ENCODE measurements at regions not wholly inside any gene's neighbourhood (a gene's known extent, or its start where the extent isn't known, plus 50 kb on each side); places are given as distances from the start of the nearest gene placed in this dataset.
A peak's percentile ranks its signal among the peaks of the same experiment; 100 is the strongest.

DNA sequence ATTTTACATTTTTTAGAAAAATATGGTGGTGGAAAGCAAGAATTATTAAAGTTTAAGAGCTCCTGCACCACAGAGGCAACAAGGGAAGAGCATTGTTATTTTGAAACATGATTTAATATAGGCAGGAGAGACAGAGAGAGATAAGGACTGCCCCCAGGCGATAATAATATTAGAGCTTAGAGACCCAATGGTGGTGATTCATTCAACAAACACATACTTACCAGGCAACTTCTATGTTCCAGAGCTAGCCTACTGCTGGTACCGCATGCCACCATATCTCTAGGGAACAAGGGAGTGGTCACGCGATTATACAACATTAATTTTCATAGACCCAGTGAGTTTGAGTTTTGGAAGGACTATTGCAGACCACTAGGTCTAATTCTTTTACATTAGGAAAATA lies 327.8 kb upstream of the SOX11 start:
- ChIA-PET CTCF (interaction anchor here (0.7 kb wide), 1 partner anchor 602 kb away, joined by 3 read pairs; no protein-coding TSS in a partner anchor), POLR2A (no interaction called here)
- Histone ChIP-seq H3K27ac (ENCODE audit: extremely low read depth, low read depth, low read length) (no peak overlapping the region), H3K4me1 (ENCODE audit: control insufficient read depth, insufficient read depth, low read length) (no peaks in the 10 kb centered on the region), H3K4me3 (ENCODE audit: low read depth, low read length) (no peak overlapping the region), H3K36me3 (ENCODE audit: control insufficient read depth in 2 of 2, insufficient read depth in 1 of 2, low read length in 2 of 2) (no peaks in the 10 kb centered on the region), H3K9me3 (ENCODE audit: control insufficient read depth, insufficient read depth, low read depth, low read length) (no peaks in the 10 kb centered on the region)
- TF ChIP-seq ZNF510 (tag by site-specific recombination; IDR thresholded peaks at IDR 0.05; ENCODE audit: insufficient replicate concordance): no peak
- TF ChIP-seq, protein P1, sequence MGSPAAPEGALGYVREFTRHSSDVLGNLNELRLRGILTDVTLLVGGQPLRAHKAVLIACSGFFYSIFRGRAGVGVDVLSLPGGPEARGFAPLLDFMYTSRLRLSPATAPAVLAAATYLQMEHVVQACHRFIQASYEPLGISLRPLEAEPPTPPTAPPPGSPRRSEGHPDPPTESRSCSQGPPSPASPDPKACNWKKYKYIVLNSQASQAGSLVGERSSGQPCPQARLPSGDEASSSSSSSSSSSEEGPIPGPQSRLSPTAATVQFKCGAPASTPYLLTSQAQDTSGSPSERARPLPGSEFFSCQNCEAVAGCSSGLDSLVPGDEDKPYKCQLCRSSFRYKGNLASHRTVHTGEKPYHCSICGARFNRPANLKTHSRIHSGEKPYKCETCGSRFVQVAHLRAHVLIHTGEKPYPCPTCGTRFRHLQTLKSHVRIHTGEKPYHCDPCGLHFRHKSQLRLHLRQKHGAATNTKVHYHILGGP (tag by site-specific recombination; IDR thresholded peaks at IDR 0.05): no peak
- no peak for TF ChIP-seq ZNF132 (tag by site-specific recombination; IDR thresholded peaks at IDR 0.05; ENCODE audit: borderline replicate concordance)
- TF ChIP-seq, protein P2, sequence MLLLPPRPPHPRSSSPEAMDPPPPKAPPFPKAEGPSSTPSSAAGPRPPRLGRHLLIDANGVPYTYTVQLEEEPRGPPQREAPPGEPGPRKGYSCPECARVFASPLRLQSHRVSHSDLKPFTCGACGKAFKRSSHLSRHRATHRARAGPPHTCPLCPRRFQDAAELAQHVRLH (tag by site-specific recombination; IDR thresholded peaks at IDR 0.05): no peak
- TF ChIP-seq, protein P3, sequence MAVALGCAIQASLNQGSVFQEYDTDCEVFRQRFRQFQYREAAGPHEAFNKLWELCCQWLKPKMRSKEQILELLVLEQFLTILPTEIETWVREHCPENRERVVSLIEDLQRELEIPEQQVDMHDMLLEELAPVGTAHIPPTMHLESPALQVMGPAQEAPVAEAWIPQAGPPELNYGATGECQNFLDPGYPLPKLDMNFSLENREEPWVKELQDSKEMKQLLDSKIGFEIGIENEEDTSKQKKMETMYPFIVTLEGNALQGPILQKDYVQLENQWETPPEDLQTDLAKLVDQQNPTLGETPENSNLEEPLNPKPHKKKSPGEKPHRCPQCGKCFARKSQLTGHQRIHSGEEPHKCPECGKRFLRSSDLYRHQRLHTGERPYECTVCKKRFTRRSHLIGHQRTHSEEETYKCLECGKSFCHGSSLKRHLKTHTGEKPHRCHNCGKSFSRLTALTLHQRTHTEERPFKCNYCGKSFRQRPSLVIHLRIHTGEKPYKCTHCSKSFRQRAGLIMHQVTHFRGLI (tag by site-specific recombination; IDR thresholded peaks at IDR 0.05): no peak
- TF ChIP-seq GLIS2 (tag by site-specific recombination; IDR thresholded peaks at IDR 0.05): no peak
- no peak for TF ChIP-seq ZNF146 (tag by site-specific recombination; IDR thresholded peaks at IDR 0.05)
- no peak for TF ChIP-seq ZXDB (tag by site-specific recombination; IDR thresholded peaks at IDR 0.05)
- TF ChIP-seq BCL11B (tag by site-specific recombination; IDR thresholded peaks at IDR 0.05; ENCODE audit: low read depth): no peak
- TF ChIP-seq ZNF747 (tag by site-specific recombination; IDR thresholded peaks at IDR 0.05): no peak
- TF ChIP-seq YY2 (tag by site-specific recombination; IDR thresholded peaks at IDR 0.05): no peak
- no peak for TF ChIP-seq SALL2 (tag by site-specific recombination; IDR thresholded peaks at IDR 0.05; ENCODE audit: borderline replicate concordance)
- TF ChIP-seq, protein P4, sequence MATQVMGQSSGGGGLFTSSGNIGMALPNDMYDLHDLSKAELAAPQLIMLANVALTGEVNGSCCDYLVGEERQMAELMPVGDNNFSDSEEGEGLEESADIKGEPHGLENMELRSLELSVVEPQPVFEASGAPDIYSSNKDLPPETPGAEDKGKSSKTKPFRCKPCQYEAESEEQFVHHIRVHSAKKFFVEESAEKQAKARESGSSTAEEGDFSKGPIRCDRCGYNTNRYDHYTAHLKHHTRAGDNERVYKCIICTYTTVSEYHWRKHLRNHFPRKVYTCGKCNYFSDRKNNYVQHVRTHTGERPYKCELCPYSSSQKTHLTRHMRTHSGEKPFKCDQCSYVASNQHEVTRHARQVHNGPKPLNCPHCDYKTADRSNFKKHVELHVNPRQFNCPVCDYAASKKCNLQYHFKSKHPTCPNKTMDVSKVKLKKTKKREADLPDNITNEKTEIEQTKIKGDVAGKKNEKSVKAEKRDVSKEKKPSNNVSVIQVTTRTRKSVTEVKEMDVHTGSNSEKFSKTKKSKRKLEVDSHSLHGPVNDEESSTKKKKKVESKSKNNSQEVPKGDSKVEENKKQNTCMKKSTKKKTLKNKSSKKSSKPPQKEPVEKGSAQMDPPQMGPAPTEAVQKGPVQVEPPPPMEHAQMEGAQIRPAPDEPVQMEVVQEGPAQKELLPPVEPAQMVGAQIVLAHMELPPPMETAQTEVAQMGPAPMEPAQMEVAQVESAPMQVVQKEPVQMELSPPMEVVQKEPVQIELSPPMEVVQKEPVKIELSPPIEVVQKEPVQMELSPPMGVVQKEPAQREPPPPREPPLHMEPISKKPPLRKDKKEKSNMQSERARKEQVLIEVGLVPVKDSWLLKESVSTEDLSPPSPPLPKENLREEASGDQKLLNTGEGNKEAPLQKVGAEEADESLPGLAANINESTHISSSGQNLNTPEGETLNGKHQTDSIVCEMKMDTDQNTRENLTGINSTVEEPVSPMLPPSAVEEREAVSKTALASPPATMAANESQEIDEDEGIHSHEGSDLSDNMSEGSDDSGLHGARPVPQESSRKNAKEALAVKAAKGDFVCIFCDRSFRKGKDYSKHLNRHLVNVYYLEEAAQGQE (tag by site-specific recombination; IDR thresholded peaks at IDR 0.05): no peak
- no peak for TF ChIP-seq ZFP37 (tag by site-specific recombination; IDR thresholded peaks at IDR 0.05)
- no peak for TF ChIP-seq ZNF473 (tag by site-specific recombination; IDR thresholded peaks at IDR 0.05)
- no peak for TF ChIP-seq ZNF140 (tag by site-specific recombination; IDR thresholded peaks at IDR 0.05)

DNA sequence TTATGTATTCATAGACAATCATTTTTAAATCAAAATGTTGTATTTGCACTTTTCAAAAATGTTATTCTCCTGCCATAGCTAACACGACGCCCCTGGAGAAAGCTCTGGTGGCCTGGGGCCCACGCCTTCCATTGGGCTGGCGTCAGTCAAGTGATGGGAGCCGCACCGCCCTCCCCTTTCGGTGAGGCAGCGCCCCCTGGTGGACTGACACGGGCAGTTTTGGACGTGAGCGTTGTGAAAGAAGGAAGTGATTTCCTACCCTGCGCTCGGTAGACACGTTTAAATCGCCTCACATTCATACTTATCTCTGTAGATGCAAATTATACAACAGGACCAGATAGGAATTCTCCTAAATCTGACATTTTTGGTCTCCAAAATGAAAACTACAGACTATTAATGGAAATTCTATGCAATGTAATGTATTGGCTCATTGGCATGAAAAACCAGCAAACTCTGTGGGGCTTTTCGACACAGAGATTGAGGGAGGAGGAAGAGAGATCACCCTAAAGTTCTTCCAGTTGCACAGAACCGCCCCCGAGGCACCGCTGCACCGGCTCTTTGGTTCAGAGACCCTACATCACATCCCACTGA lies 326.2 kb upstream of the SOX11 start:
- Histone ChIP-seq H3K9me3 (ENCODE audit: control insufficient read depth, insufficient read depth, low read depth, low read length) (no peaks in the 10 kb centered on the region), H3K4me3 (ENCODE audit: low read depth, low read length) (no peak overlapping the region), H3K36me3 (ENCODE audit: control insufficient read depth in 2 of 2, insufficient read depth in 1 of 2, low read length in 2 of 2) (no peaks in the 10 kb centered on the region), H3K4me1 (ENCODE audit: control insufficient read depth, insufficient read depth, low read length) (no peaks in the 10 kb centered on the region), H3K27ac (ENCODE audit: extremely low read depth, low read depth, low read length) (no peak overlapping the region)
- TF ChIP-seq, protein P5, sequence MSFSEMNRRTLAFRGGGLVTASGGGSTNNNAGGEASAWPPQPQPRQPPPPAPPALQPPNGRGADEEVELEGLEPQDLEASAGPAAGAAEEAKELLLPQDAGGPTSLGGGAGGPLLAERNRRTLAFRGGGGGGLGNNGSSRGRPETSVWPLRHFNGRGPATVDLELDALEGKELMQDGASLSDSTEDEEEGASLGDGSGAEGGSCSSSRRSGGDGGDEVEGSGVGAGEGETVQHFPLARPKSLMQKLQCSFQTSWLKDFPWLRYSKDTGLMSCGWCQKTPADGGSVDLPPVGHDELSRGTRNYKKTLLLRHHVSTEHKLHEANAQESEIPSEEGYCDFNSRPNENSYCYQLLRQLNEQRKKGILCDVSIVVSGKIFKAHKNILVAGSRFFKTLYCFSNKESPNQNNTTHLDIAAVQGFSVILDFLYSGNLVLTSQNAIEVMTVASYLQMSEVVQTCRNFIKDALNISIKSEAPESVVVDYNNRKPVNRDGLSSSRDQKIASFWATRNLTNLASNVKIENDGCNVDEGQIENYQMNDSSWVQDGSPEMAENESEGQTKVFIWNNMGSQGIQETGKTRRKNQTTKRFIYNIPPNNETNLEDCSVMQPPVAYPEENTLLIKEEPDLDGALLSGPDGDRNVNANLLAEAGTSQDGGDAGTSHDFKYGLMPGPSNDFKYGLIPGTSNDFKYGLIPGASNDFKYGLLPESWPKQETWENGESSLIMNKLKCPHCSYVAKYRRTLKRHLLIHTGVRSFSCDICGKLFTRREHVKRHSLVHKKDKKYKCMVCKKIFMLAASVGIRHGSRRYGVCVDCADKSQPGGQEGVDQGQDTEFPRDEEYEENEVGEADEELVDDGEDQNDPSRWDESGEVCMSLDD (tag by site-specific recombination; IDR thresholded peaks at IDR 0.05): no peak
- TF ChIP-seq ZNF654 (tag by site-specific recombination; IDR thresholded peaks at IDR 0.05; ENCODE audit: low read depth): peak; percentile 46
- ChIA-PET CTCF (interaction anchor here (0.5 to 2.0 kb wide), 20 partner anchors 8 to 1638 kb away, joined by 3 to 8 read pairs (median 4); no protein-coding TSS in a partner anchor), POLR2A (no interaction called here)
